ENCODE measurements at regions not wholly inside any gene's neighbourhood (a gene's known extent, or its start where the extent isn't known, plus 50 kb on each side); places are given as distances from the start of the nearest gene placed in this dataset.

DNA sequence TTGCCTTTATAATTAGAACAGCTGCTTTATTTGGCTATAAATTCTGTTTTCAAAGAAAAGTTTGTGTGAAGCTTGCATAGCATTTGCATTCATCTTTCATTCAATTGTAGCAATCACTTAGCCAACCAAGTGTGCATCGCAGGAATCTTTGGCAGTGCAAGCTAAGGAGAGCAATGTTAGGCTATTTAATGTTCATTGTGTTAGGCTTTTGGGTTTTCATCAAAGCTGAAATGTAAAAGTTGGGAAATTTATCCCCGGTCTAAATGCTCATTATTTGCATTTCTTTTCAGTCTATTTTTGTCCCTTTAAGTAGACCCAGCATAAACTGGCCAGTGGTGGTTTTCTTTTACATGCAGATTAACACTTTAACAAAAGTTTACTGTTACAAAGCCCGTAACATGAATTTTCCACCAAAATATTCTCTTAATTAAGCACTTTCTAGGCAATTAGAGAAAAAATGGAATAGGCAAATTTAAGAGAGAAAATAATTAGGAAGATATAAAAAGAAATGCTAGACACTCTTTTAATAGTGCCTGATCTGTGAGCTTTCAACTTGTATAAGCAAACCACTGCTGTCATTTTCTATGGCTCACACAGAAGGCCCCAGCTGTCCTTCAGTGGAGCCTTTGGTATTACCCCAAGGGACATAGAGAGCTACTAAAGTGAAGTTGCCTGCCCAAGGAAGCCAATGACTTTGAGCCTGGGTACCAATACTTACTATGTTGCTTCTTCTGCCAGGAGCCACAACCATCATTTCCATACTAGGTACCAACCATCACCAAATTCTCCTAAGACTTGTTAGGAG, 898.9 kb upstream of the SEL1L start:
- TF ChIP-seq JUNB (IDR thresholded peaks at IDR 0.05; ENCODE audit: unreplicated experiment): no peak
- no peak for TF ChIP-seq POLR2AphosphoS5 (IDR thresholded peaks at IDR 0.05; ENCODE audit: low read depth)
- TF ChIP-seq, protein P1, sequence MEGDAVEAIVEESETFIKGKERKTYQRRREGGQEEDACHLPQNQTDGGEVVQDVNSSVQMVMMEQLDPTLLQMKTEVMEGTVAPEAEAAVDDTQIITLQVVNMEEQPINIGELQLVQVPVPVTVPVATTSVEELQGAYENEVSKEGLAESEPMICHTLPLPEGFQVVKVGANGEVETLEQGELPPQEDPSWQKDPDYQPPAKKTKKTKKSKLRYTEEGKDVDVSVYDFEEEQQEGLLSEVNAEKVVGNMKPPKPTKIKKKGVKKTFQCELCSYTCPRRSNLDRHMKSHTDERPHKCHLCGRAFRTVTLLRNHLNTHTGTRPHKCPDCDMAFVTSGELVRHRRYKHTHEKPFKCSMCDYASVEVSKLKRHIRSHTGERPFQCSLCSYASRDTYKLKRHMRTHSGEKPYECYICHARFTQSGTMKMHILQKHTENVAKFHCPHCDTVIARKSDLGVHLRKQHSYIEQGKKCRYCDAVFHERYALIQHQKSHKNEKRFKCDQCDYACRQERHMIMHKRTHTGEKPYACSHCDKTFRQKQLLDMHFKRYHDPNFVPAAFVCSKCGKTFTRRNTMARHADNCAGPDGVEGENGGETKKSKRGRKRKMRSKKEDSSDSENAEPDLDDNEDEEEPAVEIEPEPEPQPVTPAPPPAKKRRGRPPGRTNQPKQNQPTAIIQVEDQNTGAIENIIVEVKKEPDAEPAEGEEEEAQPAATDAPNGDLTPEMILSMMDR (conservative IDR thresholded peaks at IDR 0.05; ENCODE audit: low read depth in 2 of 2): no peak
- no peak for TF ChIP-seq EZH2phosphoT487 (IDR thresholded peaks at IDR 0.05; ENCODE audit: unreplicated experiment)
- TF ChIP-seq EZH2 (IDR thresholded peaks at IDR 0.05; ENCODE audit: low read depth, unreplicated experiment): no peak
- TF ChIP-seq, protein P2, sequence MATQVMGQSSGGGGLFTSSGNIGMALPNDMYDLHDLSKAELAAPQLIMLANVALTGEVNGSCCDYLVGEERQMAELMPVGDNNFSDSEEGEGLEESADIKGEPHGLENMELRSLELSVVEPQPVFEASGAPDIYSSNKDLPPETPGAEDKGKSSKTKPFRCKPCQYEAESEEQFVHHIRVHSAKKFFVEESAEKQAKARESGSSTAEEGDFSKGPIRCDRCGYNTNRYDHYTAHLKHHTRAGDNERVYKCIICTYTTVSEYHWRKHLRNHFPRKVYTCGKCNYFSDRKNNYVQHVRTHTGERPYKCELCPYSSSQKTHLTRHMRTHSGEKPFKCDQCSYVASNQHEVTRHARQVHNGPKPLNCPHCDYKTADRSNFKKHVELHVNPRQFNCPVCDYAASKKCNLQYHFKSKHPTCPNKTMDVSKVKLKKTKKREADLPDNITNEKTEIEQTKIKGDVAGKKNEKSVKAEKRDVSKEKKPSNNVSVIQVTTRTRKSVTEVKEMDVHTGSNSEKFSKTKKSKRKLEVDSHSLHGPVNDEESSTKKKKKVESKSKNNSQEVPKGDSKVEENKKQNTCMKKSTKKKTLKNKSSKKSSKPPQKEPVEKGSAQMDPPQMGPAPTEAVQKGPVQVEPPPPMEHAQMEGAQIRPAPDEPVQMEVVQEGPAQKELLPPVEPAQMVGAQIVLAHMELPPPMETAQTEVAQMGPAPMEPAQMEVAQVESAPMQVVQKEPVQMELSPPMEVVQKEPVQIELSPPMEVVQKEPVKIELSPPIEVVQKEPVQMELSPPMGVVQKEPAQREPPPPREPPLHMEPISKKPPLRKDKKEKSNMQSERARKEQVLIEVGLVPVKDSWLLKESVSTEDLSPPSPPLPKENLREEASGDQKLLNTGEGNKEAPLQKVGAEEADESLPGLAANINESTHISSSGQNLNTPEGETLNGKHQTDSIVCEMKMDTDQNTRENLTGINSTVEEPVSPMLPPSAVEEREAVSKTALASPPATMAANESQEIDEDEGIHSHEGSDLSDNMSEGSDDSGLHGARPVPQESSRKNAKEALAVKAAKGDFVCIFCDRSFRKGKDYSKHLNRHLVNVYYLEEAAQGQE (IDR thresholded peaks at IDR 0.05; ENCODE audit: unreplicated experiment): no peak
- no peak for TF ChIP-seq NANOG (IDR thresholded peaks at IDR 0.05; ENCODE audit: borderline replicate concordance)
- no peak for TF ChIP-seq STAT1 (IDR thresholded peaks at IDR 0.05; ENCODE audit: unreplicated experiment)
- TF ChIP-seq CREB1 (CRISPR knock-in tag; IDR thresholded peaks at IDR 0.05; ENCODE audit: low read depth): no peak
- no peak for TF ChIP-seq ZNF114 (CRISPR knock-in tag; IDR thresholded peaks at IDR 0.05)

Data from GM23338 (cell line).